ENCODE measurements at regions not wholly inside any gene's neighbourhood (a gene's known extent, or its start where the extent isn't known, plus 50 kb on each side); places are given as distances from the start of the nearest gene placed in this dataset.

DNA sequence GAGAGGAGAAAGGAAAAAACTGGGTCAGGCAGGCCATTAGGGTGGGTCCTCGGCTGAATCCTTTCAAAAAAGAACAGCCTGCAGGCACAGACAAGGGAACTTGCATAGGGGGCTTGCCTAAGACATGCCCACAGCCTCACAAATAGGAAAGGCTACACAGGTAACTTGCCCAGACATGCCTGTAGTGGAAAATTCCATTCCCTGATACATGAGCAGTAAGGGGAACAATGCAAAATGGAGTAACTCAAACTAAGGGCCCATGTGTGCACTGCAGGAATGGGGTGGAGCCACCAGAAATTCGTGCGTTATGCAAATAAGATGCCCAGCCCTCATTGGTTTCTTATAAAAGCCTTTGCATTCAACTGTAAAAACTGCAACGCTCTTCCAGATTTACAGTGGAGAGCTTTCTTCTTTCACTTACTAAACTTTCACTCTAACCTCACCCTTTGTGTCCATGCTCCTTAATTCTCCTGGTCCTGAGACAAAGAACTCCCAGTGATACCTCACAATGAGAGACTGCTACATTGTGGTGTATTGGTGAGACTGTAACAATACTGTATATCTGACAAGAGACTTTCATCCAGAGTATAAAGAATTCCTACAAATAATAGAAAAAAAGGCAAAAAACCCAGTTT, 59.5 kb upstream of the SLITRK1 start:
- TF ChIP-seq EZH2 (IDR thresholded peaks at IDR 0.05; ENCODE audit: borderline replicate concordance, low read depth, low read length, poor library complexity, severe bottlenecking) = no peak
- TF ChIP-seq, protein P1, sequence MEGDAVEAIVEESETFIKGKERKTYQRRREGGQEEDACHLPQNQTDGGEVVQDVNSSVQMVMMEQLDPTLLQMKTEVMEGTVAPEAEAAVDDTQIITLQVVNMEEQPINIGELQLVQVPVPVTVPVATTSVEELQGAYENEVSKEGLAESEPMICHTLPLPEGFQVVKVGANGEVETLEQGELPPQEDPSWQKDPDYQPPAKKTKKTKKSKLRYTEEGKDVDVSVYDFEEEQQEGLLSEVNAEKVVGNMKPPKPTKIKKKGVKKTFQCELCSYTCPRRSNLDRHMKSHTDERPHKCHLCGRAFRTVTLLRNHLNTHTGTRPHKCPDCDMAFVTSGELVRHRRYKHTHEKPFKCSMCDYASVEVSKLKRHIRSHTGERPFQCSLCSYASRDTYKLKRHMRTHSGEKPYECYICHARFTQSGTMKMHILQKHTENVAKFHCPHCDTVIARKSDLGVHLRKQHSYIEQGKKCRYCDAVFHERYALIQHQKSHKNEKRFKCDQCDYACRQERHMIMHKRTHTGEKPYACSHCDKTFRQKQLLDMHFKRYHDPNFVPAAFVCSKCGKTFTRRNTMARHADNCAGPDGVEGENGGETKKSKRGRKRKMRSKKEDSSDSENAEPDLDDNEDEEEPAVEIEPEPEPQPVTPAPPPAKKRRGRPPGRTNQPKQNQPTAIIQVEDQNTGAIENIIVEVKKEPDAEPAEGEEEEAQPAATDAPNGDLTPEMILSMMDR (conservative IDR thresholded peaks at IDR 0.05; ENCODE audit: low read depth, low read length) = no peak
- no peak for DNase-seq (ENCODE audit: low spot score)
- H3K36me3 ChIP-seq (ENCODE audit: insufficient read depth, low read length, poor library complexity, severe bottlenecking) = no peaks in the 10 kb centered on the region
- intact Hi-C loops (cut with micrococcal nuclease; ENCODE audit: unreplicated experiment) = no loop called here
- ChIA-PET CTCF (no interaction called here), POLR2A (ENCODE audit: low non-redundant PET) (no interaction called here)
- H3K4me1 ChIP-seq (ENCODE audit: insufficient read depth, low read length, poor library complexity, severe bottlenecking) = no peaks in the 10 kb centered on the region
- no peaks in the 10 kb centered on the region for H3K9me3 ChIP-seq (ENCODE audit: low read depth, low read length, poor library complexity, severe bottlenecking)
- no TSS peak for BruUV-seq (replicated peaks)
- H3K27me3 ChIP-seq (replicated peaks; ENCODE audit: insufficient read depth, low read depth, low read length, poor library complexity) = no peaks in the 10 kb centered on the region
- H3K27ac ChIP-seq (ENCODE audit: low read depth, low read length, poor library complexity, severe bottlenecking) = no peak overlapping the region
- H3K4me3 ChIP-seq (ENCODE audit: low read depth, low read length, poor library complexity, severe bottlenecking) = no peak overlapping the region

DNA sequence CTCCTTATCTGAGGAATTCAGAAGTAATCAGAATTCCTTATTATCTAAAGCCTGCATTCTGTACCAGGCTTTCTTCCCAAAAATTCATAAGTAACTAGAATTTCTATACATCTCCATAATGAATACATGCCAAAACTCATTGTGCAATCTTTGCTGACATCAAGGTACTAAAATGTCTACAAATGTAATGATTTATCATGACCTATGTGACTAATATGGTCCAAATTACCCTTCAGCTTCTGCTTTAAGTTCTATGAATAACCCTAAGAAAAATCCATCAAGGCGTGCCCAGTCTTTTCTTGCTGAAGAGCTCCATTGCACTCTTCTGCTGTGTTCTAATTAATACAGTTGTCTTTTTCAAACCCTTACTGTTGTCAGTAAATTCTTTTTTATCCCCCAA, 58.5 kb upstream of the SLITRK1 start:
- intact Hi-C loops (cut with micrococcal nuclease; ENCODE audit: unreplicated experiment) = no loop called here
- H3K27ac ChIP-seq (ENCODE audit: low read depth, low read length, poor library complexity, severe bottlenecking) = no peak overlapping the region
- CTCF ChIA-PET = no interaction called here
- no peaks in the 10 kb centered on the region for H3K9me3 ChIP-seq (ENCODE audit: low read depth, low read length, poor library complexity, severe bottlenecking)
- no TSS peak for BruUV-seq (replicated peaks)
- no peaks in the 10 kb centered on the region for H3K36me3 ChIP-seq (ENCODE audit: insufficient read depth, low read length, poor library complexity, severe bottlenecking)
- no peak overlapping the region for H3K4me3 ChIP-seq (ENCODE audit: low read depth, low read length, poor library complexity, severe bottlenecking)
- DNase-seq (ENCODE audit: low spot score) = no peak
- no peak for TF ChIP-seq EZH2 (IDR thresholded peaks at IDR 0.05; ENCODE audit: borderline replicate concordance, low read depth, low read length, poor library complexity, severe bottlenecking)
- TF ChIP-seq, protein P1 (conservative IDR thresholded peaks at IDR 0.05; ENCODE audit: low read depth, low read length) = no peak
- H3K27me3 ChIP-seq (replicated peaks; ENCODE audit: insufficient read depth, low read depth, low read length, poor library complexity) = no peaks in the 10 kb centered on the region
- H3K4me1 ChIP-seq (ENCODE audit: insufficient read depth, low read length, poor library complexity, severe bottlenecking) = no peaks in the 10 kb centered on the region
- POLR2A ChIA-PET (ENCODE audit: low non-redundant PET) = no interaction called here

DNA sequence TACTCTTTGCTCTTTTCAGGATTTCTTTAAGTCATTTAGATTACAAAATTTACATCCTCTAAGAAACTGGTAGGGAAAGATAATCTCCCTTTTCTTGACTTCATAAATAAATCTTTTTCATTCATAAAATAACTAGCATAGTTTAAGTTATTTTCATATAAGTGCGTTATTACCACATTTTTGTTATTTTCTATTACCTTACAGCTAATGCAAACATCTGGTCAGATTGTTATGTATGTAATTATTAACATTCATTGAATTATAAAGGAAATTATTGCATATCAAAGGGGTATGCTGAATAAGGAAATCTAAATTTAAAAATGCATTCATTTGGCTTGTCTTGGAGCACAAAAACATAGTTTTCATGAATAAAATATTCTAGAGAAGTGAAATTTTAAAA, 55.3 kb upstream of the SLITRK1 start:
- CTCF ChIA-PET = no interaction called here

More for the DNA sequence above, 55.3 kb upstream of the SLITRK1 start:
- POLR2A ChIA-PET (ENCODE audit: low non-redundant PET) = no interaction called here
- no peak for DNase-seq (ENCODE audit: low spot score)
- H3K27me3 ChIP-seq (replicated peaks; ENCODE audit: insufficient read depth, low read depth, low read length, poor library complexity) = no peaks in the 10 kb centered on the region
- H3K36me3 ChIP-seq (ENCODE audit: insufficient read depth, low read length, poor library complexity, severe bottlenecking) = no peaks in the 10 kb centered on the region
- no TSS peak for BruUV-seq (replicated peaks)
- no peaks in the 10 kb centered on the region for H3K4me1 ChIP-seq (ENCODE audit: insufficient read depth, low read length, poor library complexity, severe bottlenecking)
- H3K27ac ChIP-seq (ENCODE audit: low read depth, low read length, poor library complexity, severe bottlenecking) = no peak overlapping the region
- intact Hi-C loops (cut with micrococcal nuclease; ENCODE audit: unreplicated experiment) = no loop called here
- TF ChIP-seq, protein P1 (conservative IDR thresholded peaks at IDR 0.05; ENCODE audit: low read depth, low read length) = no peak
- TF ChIP-seq EZH2 (IDR thresholded peaks at IDR 0.05; ENCODE audit: borderline replicate concordance, low read depth, low read length, poor library complexity, severe bottlenecking) = no peak
- no peaks in the 10 kb centered on the region for H3K9me3 ChIP-seq (ENCODE audit: low read depth, low read length, poor library complexity, severe bottlenecking)
- no peak overlapping the region for H3K4me3 ChIP-seq (ENCODE audit: low read depth, low read length, poor library complexity, severe bottlenecking)
